ENCODE measurements at regions not wholly inside any gene's neighbourhood (a gene's known extent, or its start where the extent isn't known, plus 50 kb on each side); places are given as distances from the start of the nearest gene placed in this dataset.

DNA sequence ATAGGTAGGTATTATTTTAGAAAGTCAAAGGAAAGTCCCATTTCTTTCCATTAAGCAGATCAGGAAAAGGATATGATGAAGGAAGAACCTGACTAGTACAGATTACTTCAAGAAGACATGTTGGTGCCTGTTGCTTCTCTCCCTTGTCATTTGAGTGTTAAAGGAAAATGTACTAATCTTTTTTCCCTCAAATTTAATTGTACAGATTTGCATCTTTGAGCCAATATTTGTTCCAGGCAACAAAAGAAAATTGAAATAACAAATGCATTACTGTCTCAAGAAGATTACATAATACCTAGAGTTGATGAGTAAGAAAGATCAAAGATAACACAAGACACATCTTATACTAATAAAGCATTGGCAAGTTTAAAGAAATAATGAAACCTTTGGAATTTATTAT is 566.9 kb upstream of the ZP4 start:
- TF ChIP-seq PRRX2 (CRISPR knock-in tag; IDR thresholded peaks at IDR 0.05): no peak
- TF ChIP-seq ZNF263 (CRISPR knock-in tag; IDR thresholded peaks at IDR 0.05; ENCODE audit: low read depth): no peak
- TF ChIP-seq FOXP1 (CRISPR knock-in tag; IDR thresholded peaks at IDR 0.05; ENCODE audit: borderline replicate concordance): no peak
- TF ChIP-seq FOXK1 (CRISPR knock-in tag; IDR thresholded peaks at IDR 0.05): no peak
- TF ChIP-seq, protein P1, sequence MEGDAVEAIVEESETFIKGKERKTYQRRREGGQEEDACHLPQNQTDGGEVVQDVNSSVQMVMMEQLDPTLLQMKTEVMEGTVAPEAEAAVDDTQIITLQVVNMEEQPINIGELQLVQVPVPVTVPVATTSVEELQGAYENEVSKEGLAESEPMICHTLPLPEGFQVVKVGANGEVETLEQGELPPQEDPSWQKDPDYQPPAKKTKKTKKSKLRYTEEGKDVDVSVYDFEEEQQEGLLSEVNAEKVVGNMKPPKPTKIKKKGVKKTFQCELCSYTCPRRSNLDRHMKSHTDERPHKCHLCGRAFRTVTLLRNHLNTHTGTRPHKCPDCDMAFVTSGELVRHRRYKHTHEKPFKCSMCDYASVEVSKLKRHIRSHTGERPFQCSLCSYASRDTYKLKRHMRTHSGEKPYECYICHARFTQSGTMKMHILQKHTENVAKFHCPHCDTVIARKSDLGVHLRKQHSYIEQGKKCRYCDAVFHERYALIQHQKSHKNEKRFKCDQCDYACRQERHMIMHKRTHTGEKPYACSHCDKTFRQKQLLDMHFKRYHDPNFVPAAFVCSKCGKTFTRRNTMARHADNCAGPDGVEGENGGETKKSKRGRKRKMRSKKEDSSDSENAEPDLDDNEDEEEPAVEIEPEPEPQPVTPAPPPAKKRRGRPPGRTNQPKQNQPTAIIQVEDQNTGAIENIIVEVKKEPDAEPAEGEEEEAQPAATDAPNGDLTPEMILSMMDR (IDR thresholded peaks at IDR 0.05): no peak
- TF ChIP-seq, protein P2, sequence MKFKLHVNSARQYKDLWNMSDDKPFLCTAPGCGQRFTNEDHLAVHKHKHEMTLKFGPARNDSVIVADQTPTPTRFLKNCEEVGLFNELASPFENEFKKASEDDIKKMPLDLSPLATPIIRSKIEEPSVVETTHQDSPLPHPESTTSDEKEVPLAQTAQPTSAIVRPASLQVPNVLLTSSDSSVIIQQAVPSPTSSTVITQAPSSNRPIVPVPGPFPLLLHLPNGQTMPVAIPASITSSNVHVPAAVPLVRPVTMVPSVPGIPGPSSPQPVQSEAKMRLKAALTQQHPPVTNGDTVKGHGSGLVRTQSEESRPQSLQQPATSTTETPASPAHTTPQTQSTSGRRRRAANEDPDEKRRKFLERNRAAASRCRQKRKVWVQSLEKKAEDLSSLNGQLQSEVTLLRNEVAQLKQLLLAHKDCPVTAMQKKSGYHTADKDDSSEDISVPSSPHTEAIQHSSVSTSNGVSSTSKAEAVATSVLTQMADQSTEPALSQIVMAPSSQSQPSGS (CRISPR knock-in tag; IDR thresholded peaks at IDR 0.05; ENCODE audit: borderline replicate concordance, low read depth): no peak
- TF ChIP-seq, protein P3, sequence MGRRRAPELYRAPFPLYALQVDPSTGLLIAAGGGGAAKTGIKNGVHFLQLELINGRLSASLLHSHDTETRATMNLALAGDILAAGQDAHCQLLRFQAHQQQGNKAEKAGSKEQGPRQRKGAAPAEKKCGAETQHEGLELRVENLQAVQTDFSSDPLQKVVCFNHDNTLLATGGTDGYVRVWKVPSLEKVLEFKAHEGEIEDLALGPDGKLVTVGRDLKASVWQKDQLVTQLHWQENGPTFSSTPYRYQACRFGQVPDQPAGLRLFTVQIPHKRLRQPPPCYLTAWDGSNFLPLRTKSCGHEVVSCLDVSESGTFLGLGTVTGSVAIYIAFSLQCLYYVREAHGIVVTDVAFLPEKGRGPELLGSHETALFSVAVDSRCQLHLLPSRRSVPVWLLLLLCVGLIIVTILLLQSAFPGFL (CRISPR knock-in tag; IDR thresholded peaks at IDR 0.05; ENCODE audit: borderline replicate concordance): no peak
- TF ChIP-seq NFE2L1 (CRISPR knock-in tag; IDR thresholded peaks at IDR 0.05): no peak
- TF ChIP-seq, protein P4, sequence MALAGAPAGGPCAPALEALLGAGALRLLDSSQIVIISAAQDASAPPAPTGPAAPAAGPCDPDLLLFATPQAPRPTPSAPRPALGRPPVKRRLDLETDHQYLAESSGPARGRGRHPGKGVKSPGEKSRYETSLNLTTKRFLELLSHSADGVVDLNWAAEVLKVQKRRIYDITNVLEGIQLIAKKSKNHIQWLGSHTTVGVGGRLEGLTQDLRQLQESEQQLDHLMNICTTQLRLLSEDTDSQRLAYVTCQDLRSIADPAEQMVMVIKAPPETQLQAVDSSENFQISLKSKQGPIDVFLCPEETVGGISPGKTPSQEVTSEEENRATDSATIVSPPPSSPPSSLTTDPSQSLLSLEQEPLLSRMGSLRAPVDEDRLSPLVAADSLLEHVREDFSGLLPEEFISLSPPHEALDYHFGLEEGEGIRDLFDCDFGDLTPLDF (CRISPR knock-in tag; IDR thresholded peaks at IDR 0.05): no peak
